HG03097 (cell line): ENCODE measurements at regions not wholly inside any gene's neighbourhood (a gene's known extent, or its start where the extent isn't known, plus 50 kb on each side); places are given as distances from the start of the nearest gene placed in this dataset.

Source experiments
- ATAC-seq: cut with Tn5 transposase; IDR thresholded peaks from one replicate; pipeline ENCODE4 v1.9.1; 2021; ENCODE audit not compliant: unreplicated experiment, low FRiP score

GRCh38 chr12:86903159-86903558, 647.0 kb upstream of the MGAT4C start:
- no peak for ATAC-seq

GRCh38 chr12:86860776-86861175, 604.6 kb upstream of the MGAT4C start:
- ATAC-seq, result no peak

- ATAC-seq, result no peak
Observed at GRCh38 chr12:86852451-86852850, 596.3 kb upstream of the MGAT4C start.

GRCh38 chr12:86838711-86839110, 582.5 kb upstream of the MGAT4C start:
- ATAC-seq, result no peak

GRCh38 chr12:86838260-86838659, 582.1 kb upstream of the MGAT4C start:
- no peak for ATAC-seq

- ATAC-seq, result no peak
Observed at GRCh38 chr12:86837246-86837645, 581.1 kb upstream of the MGAT4C start.

- ATAC-seq, result no peak
Observed at GRCh38 chr12:86834217-86834616, 578.0 kb upstream of the MGAT4C start.

- no peak for ATAC-seq
Observed at GRCh38 chr12:86827409-86827808, 571.2 kb upstream of the MGAT4C start.

GRCh38 chr12:86826051-86826450, 569.9 kb upstream of the MGAT4C start:
- ATAC-seq, result no peak

- no peak for ATAC-seq
Observed at GRCh38 chr12:86801439-86801838, 545.2 kb upstream of the MGAT4C start.

- ATAC-seq, result no peak
Observed at GRCh38 chr12:86799616-86800015, 543.4 kb upstream of the MGAT4C start.

- ATAC-seq, result no peak
Observed at GRCh38 chr12:86796550-86796949, 540.4 kb upstream of the MGAT4C start.

- ATAC-seq, result no peak
Observed at GRCh38 chr12:86788661-86789060, 532.5 kb upstream of the MGAT4C start.

GRCh38 chr12:86787419-86787818, 531.2 kb upstream of the MGAT4C start:
- no peak for ATAC-seq

- ATAC-seq, result no peak
Observed at GRCh38 chr12:86777325-86777724, 521.1 kb upstream of the MGAT4C start.

- ATAC-seq, result no peak
Observed at GRCh38 chr12:86774841-86775388, 518.7 kb upstream of the MGAT4C start.

- ATAC-seq, result no peak
Observed at GRCh38 chr12:86772696-86773095, 516.5 kb upstream of the MGAT4C start.

- ATAC-seq, result no peak
Observed at GRCh38 chr12:86770871-86771270, 514.7 kb upstream of the MGAT4C start.

- no peak for ATAC-seq
Observed at GRCh38 chr12:86748894-86749293, 492.7 kb upstream of the MGAT4C start.

GRCh38 chr12:86744547-86745212, 488.5 kb upstream of the MGAT4C start:
- no peak for ATAC-seq

GRCh38 chr12:86743875-86744536, 487.8 kb upstream of the MGAT4C start:
- no peak for ATAC-seq

GRCh38 chr12:86741531-86741930, 485.3 kb upstream of the MGAT4C start:
- no peak for ATAC-seq
